ENCODE measurements at regions not wholly inside any gene's neighbourhood (a gene's known extent, or its start where the extent isn't known, plus 50 kb on each side); places are given as distances from the start of the nearest gene placed in this dataset.

- H3K9me3 ChIP-seq (ENCODE audit: low read depth), result peaks cover 2% of the 10 kb centered on the region
- no peaks in the 10 kb centered on the region for H3K4me1 ChIP-seq (ENCODE audit: low read depth)
- DNase-seq (ENCODE audit: low read depth in 1 of 2, low spot score in 1 of 2), result no peak
- H3K36me3 ChIP-seq, result no peaks in the 10 kb centered on the region
- TF ChIP-seq CTCF (IDR thresholded peaks at IDR 0.05; ENCODE audit: low read depth, low read length), result no peak
- H3K27me3 ChIP-seq, result no peaks in the 10 kb centered on the region
- no peak overlapping the region for H3K4me3 ChIP-seq
- H3K27ac ChIP-seq, result no peak overlapping the region
Observed at GRCh38 chr11:36985562-36985961, 387.5 kb upstream of the RAG2 start.

- Histone ChIP-seq H3K4me1 (ENCODE audit: low read depth) (no peaks in the 10 kb centered on the region), H3K27ac (no peak overlapping the region), H3K4me3 (no peak overlapping the region), H3K9me3 (ENCODE audit: low read depth) (no peaks in the 10 kb centered on the region), H3K27me3 (no peaks in the 10 kb centered on the region), H3K36me3 (no peaks in the 10 kb centered on the region)
- DNase-seq (ENCODE audit: low read depth in 1 of 2, low spot score in 1 of 2), result no peak
- no peak for TF ChIP-seq CTCF (IDR thresholded peaks at IDR 0.05; ENCODE audit: low read depth, low read length)
Observed at GRCh38 chr11:36976741-36977140, 378.7 kb upstream of the RAG2 start.

GRCh38 chr11:36974771-36975170, 376.7 kb upstream of the RAG2 start:
- Histone ChIP-seq H3K27ac (no peak overlapping the region), H3K9me3 (ENCODE audit: low read depth) (no peaks in the 10 kb centered on the region), H3K27me3 (no peaks in the 10 kb centered on the region), H3K4me1 (ENCODE audit: low read depth) (no peaks in the 10 kb centered on the region), H3K4me3 (no peak overlapping the region), H3K36me3 (no peaks in the 10 kb centered on the region)
- TF ChIP-seq CTCF (IDR thresholded peaks at IDR 0.05; ENCODE audit: low read depth, low read length), result no peak
- DNase-seq (ENCODE audit: low read depth in 1 of 2, low spot score in 1 of 2), result no peak

- no peak overlapping the region for H3K4me3 ChIP-seq
- no peak overlapping the region for H3K27ac ChIP-seq
- H3K9me3 ChIP-seq (ENCODE audit: low read depth), result no peaks in the 10 kb centered on the region
- DNase-seq (ENCODE audit: low read depth in 1 of 2, low spot score in 1 of 2), result peak in 1 of 2 donors; percentile 7
- peaks cover 2% of the 10 kb centered on the region for H3K4me1 ChIP-seq (ENCODE audit: low read depth)
- H3K36me3 ChIP-seq, result no peaks in the 10 kb centered on the region
- H3K27me3 ChIP-seq, result no peaks in the 10 kb centered on the region
- TF ChIP-seq CTCF (IDR thresholded peaks at IDR 0.05; ENCODE audit: low read depth, low read length), result no peak
Observed at GRCh38 chr11:36953976-36954375, 355.9 kb upstream of the RAG2 start.

GRCh38 chr11:36948460-36949127, 350.6 kb upstream of the RAG2 start:
- Histone ChIP-seq H3K9me3 (ENCODE audit: low read depth) (no peaks in the 10 kb centered on the region), H3K4me3 (no peak overlapping the region), H3K36me3 (no peaks in the 10 kb centered on the region), H3K27ac (peak overlapping the region; percentile 29), H3K4me1 (ENCODE audit: low read depth) (peaks cover 13% of the 10 kb centered on the region), H3K27me3 (no peaks in the 10 kb centered on the region)
- peak; percentile 3 to 25 for DNase-seq (ENCODE audit: low read depth in 1 of 2, low spot score in 1 of 2)
- TF ChIP-seq CTCF (IDR thresholded peaks at IDR 0.05; ENCODE audit: low read depth, low read length), result no peak
